NCI-H2081 (cell line): ENCODE measurements at regions not wholly inside any gene's neighbourhood (a gene's known extent, or its start where the extent isn't known, plus 50 kb on each side); places are given as distances from the start of the nearest gene placed in this dataset.
"Not testable (repeated sequence)": the region's sequence is repeated elsewhere in the genome, so short reads cannot be mapped to it uniquely, and the experiment has no call there.

Experiments
- DNase-seq, 2 experiments: peaks; one replicate each; lab custom pipeline; 2025; lab: John Stamatoyannopoulos, UW

DNA sequence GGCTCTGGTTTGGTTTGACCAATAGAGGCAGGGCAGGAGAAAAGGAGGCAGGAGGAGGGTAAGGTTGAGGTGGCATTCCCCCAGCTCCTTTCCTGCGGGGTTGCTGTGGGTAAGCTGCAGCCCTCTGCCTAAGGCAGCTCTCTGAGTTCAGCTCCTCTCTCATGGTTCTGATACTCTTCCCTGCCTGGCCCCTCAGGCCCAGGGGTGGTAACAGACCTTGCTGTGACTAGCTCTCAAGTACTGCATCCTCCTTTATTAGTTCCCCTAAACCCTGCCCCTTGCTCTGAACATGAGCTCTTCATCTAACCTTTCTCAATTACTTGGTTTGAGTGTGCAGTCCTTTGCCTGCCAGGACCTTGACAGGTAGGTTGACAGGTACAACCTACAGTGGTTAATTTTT, 205.5 kb downstream of the SLC4A3 start:
- DNase-seq, result no peak

DNA sequence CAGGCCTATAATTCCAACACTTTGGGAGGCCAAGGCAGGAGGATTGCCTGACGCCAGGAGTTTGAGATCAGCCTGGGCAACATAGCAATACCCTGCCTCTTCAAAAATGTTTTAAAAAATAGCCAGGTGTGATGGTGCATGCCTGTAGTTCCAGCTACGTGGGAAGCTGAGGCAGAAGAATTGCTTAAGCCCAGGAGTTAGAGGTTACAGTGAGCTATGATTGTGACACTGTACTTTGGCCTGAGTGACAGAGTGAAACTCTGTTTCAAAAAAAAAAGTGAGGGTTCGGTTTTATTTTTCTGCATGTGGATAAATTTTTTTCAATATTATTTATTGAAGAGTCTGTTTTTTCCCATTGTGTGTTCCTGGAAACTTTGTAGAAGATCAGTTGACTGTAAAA, 208.1 kb downstream of the SLC4A3 start:
- DNase-seq, result no peak

DNA sequence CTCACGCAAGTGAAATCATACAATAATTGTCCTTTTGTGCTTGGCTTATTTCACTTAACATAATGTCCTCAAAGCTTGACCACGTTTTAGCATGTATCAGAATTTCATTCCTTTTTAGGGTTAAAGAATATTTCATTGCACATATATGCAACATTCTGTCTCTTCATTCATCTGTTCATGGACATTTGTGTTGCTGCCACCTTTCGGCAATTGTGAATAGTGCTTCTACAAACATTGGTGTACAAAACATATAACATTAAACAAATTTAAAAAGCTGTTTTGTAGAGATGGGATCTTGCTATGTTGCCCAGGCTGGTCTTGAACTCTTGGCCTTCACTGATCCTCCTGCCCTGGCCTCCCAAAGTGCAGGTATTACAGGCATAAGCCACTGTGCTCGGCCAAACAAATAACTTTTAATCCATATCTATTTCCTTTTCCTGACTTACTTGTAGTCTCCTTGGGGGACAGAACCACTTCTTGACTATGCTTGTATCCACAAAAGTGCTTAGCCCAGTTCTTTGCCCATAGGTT, 209.3 kb downstream of the SLC4A3 start:
- peak in 1 of 2 experiments; percentile 9 for DNase-seq

DNA sequence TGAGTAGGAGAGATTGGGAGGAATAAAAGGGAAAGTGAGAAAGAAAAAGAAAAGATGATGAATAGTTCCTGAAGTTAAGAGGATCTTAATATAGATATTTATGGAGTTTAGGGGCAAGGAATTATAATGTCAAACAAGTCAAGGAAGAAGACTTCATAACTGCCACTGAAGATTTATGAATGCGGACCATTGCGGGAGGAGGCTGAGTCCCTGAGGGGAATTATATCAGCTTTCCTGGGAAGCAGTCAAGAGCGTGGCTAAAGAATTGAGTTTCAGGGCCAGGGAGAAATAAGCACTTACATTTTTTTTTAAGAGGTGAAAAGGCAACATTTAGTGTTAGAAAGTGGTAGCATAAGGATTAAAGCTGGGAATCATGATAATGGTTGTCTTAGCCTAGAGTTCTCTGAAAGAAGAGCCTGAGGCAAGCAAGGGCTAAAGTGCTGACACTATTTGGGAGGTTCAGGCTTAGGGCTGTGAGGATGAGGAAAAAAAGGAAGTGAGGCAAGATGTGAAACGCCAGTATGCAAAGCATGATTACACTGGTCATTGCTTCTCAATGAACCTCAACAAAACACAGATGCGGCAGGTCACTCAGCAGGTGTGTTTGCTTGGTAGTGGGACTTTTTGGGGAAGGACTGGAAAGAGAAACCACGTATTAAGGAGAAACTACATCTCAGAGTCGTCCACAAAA, 217.1 kb downstream of the SLC4A3 start:
- no peak for DNase-seq

DNA sequence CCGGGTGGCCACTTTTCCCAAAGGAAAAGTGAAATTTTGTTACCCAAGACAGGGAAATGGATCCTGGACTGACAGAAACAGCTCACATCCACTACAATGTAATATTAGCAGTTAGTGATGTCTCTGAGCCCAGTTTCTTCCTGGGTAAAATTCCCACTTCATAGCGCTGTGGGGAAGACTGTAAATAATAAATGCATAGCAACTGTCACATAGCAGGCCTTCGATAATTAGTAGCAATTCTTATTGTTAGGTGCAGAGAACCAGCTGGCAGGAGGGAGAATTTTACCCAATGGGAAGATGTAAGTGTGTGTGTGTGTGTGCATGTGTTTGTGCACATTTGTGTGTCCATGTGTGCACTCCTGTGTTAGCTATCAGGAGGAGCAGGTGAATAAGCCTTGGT, 221.5 kb downstream of the SLC4A3 start:
- no peak for DNase-seq

DNA sequence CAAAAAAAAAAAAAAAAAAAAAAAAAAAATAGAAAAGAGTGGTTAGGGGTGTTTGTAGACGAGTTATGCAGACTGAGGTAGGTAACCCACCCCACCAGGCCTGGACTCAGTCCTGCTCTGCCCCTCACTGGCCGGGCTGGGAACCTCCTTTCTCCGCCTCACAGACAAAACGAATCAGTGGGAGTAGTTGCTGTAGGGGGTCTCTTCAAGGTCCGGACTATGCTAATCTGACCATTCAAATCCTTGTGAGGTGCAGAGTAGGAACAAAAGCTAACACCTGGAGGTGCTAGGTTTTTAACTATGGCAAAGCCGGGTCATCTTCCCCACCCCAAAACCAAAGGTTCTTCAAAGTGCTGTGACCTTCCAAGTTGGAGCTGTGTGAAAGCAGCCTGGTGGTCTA, 223.7 kb downstream of the SLC4A3 start:
- no peak for DNase-seq

DNA sequence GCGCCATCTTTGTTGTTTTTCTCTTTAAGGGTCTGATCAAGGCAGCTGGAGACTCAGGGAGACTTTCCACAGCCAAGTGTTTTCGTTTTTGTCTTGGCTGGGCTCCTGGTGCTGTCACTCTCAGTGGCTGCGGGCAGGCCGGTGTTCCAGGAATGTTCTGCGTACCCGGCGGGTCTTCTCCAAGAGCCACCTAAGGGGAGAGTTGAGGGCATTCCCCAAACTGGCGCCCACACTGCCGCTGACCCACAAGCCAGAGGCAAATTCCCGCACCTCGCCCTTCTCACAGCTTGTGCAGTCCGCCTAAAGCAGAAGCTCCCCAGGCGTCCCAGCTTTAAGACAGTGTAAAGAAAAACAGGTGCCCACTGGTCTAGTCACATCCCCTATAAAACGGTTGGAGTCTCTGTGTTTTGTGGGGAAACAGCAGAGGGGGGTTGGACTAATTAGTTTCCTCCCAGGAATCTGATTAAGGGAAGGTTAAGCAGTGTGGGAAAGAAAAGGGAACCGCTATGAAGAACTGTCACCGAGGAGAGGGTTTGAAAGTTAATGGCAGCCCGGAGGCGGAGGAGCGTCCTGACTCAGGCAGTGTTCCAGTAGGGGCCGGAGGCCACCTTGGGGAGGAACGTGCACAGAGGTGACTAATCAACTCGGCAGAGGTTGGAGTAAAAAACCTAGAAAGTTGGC, 224.5 kb downstream of the SLC4A3 start:
- no peak for DNase-seq

DNA sequence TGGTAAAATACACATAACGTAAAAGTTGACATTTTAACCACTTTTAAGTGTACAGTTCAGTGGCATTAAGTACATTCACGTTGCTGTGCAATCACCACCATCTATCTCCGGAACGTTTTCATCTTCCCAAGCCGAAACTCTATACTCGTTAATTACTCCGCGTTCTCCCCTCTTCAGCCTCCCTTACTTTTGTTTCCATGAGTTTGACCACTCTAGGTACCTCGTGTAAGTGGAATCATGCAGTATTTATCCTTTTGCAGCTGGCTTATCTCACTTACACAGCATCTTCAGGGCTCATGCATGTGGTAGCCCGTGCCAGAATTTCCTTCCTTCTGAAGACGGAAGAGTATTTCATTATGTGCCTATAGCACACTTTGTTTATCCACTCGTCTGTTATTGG, 225.2 kb downstream of the SLC4A3 start:
- DNase-seq, result no peak

DNA sequence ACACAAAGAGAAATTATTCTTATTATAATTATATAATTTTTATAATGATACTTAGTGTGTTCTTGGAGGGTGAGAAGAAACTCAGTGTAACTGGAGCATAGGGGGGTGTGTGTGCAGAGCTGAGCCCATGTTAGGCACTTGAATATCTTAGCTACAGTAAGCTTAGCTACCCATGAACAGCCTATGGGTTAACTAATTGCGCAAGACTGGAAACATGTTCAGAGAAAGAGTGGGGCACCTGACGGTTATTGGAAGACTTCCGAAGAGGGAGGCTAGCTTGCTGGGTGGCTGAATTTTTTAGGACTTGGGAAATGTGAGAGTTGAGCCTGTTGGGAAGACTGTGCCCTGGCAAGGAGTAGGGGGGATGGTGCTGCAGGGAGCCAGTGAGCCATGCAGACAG, 229.2 kb downstream of the SLC4A3 start:
- DNase-seq, result no peak

DNA sequence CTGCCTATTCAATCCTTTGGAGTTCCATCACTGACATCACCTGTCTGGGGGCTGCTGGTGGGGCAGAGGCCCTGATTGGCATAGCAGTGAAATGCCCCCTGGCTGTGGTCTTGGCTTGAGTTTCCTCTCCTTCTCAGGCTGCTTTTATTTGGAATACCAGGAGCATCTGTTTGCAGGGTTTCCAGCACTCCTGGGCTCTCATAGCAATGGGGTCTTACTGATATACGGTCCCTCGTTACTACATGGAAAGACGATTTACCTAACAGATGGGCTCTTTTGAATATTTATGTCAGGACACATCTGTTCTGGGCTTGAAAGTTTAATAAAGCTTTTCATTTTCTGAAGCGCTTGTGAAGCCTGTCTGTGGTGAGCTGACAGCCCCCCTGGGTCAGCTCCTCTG, 230.3 kb downstream of the SLC4A3 start:
- DNase-seq, result no peak

DNA sequence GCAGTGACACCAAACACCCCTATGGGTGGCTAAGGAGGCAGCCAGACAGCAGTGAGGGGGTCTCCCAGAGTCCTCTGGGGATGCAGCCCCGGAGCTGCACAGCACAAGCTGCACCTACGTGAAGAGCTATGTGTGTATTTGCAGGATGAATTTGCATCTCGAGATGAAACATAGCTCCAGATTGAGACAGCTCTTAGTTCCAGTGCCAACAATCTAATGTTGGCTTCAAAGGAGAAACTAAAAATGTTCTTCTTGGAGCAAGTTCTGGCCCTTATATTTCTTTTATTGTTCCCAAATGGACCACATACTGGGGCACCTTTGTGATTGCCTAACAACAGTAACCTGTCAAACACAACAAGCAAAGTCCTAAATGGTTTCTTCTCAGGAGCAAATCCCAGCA, 233.9 kb downstream of the SLC4A3 start:
- DNase-seq, result no peak

DNA sequence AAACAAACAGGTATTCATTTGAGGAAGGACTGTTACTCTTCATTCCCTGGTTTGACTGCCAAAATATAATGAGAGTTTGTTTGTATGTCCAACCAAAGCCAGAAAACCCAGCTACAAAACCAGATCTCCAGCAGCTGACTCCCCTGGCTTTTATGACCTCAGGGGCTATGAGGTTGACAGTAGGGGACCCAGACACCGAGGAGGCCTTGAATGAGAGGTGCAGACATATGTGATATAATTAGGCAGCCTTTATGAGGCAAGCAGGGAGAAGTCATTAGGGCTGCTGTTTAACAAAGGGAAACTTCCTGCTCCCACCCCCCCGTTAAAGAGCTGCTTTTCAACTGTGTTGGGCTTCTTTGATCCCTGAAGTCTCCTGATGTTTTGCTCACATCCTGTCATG, 236.7 kb downstream of the SLC4A3 start:
- DNase-seq, result peak; percentile 2 to 50

DNA sequence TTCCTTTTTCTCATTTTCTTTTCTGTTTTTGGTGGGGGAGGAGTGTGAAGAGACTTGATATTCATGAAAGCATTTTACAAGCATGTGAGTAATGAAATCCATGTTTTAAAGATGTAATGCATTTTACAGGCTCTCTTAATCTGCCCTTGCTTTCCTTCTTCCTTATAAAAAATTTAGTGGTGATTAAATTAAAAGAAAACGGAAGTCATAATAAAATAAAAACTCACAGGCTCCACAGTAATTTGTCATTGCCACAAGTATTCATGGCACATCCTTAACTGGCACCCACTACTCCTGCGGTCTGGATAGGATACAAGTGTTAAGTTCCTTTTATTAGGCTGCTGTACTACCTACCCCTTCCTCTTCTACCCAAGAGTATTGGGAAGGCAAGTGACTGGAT, 241.2 kb downstream of the SLC4A3 start:
- DNase-seq, result no peak

DNA sequence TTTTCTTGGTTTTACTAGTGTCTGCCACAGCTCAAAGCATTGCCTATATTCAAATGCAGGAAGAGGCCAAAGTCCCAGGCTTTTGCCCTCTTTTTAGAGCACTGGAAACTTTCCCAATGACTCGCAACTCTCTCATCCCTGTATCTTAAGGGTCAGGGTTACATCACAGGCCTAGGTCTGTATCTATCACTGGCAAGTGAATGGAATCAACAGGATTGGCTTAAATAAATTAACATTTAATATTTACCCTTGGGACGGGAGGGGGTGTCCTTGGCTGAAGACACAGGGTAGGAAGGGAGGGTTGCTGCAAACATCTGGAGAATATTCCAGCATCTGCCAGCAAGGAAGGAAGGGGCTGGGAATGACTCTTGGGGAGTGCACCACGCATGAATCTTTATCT, 242.6 kb downstream of the SLC4A3 start:
- no peak for DNase-seq

DNA sequence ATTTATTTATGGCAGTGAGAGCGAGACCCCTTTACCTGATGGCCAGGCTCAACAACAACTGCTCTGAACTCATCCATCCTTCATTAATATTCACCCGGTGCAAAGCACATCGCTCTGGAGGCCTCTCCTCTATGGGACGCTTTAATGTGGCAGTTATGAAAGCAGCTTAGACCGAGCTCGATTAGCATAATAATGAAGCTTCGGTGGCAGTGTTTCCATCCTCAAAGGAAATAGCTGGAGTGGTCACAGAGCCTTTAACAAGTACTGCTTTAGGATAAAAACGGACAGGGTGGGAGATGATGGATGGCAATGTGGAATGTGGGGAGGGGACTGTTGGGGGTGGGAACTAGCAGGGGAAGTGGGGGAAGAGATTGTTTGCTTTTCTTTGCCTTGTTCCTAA, 243.9 kb downstream of the SLC4A3 start:
- DNase-seq, result no peak

DNA sequence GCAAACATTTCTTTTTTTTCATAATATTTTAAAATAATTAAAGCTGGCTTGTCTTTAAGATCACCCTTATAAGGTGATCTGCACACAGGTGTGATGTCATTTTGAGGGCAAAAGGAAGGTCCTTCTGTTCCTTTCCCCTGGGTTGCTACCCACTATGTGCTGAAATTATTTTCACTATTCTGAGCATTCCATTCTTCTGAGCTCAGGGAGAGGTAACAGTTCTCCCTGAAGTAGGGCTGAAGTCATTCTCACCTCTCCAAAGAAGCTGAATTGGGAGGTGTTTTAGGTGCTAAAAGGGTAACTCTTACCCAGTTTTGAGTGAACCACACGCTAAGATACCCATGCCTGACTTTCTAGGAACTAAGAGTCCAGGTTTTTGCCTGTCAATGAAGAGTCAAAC, 247.6 kb downstream of the SLC4A3 start:
- no peak for DNase-seq

DNA sequence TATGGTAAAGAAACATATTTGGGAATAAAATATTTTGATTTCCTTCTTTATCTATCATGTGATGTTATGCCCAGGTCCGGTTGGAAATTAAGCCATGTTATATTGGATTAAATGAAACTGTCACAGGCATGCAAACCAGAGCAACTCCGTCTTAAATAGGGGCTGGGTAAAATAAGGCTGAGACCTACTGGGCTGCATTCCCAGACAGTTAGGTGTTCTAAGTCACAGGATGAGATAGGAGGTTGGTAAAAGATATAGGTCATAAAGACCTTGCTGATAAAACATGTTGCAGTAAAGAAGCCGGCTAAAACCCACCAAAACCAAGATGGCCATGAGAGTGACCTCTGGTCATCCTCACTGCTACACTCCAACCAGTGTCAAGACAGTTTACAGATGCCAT, 248.6 kb downstream of the SLC4A3 start:
- DNase-seq, result not testable (repeated sequence)

DNA sequence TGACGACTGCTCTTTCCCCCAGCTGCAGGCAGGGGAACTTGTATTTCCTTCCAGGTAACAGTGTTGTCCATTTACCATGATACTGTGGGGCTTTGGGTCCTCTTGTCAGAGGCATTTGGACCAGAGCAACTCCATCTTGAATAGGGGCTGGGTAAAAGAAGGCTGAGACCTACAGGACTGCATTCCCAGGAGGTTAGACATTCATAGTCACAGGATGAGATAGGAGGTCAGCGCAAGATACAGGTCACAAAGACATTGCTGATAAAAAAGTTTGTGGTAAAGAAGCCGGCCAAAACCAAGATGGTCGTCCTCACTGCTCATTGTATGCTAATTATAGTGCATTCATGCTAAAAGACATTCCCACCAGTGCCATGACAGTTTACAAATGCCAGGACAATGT, 249.5 kb downstream of the SLC4A3 start:
- DNase-seq, result no peak

DNA sequence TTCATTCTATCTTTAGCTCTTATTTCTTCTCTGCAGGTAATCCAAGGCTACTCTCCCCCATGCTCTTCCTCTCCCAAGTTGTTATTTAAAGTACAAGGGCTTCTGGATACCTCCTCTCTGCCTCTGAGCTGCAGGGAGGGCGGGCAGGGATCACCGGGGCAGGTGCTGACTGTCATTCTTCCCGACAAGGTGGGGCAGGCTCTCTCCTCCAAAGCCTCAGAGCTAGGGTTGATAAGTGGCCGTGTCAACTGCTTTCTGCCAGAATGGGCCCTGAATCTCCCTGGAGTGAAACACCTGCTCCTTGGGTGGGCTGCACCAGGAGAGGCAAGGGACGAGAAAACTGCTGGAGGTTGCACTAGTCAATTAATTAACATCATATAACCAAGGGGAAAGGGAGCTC, 250.3 kb downstream of the SLC4A3 start:
- no peak for DNase-seq

DNA sequence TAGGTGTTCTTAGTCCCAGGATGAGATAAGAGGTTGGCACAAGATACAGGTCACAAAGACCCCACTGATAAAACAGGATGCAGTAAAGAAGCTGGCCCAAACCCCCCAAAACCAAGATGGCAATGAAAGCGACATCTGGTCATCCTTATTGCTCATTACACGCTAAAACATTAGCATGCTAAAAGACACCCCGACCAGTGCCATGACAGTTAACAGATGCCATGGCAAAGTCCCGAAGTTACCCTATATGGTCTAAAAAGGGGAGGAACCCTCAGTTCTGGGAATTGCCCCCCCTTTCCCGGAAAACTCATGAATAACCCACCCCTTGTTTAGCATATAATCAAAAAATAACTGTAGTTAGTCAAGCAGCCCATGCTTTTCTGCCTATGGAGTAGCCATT, 251.1 kb downstream of the SLC4A3 start:
- DNase-seq, result no peak

DNA sequence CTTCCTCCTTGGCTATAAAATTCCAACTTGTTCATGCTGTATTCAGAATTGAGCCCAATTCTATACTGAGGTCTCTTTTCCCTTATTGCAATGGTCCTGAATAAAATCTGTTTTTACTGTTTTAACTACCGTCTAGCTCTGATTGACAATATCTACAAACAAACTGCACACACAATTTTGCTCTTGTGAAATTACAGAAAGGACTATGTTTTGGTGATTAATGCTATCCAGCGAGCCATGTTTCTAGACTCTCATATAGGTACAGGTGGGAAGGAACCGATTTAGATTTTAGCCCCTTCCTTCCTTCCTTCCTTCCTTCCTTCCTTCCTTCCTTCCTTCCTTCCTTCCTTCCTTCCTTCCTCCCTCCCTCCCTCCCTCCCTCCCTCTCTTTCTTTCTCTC, 254.4 kb downstream of the SLC4A3 start:
- DNase-seq, result no peak

DNA sequence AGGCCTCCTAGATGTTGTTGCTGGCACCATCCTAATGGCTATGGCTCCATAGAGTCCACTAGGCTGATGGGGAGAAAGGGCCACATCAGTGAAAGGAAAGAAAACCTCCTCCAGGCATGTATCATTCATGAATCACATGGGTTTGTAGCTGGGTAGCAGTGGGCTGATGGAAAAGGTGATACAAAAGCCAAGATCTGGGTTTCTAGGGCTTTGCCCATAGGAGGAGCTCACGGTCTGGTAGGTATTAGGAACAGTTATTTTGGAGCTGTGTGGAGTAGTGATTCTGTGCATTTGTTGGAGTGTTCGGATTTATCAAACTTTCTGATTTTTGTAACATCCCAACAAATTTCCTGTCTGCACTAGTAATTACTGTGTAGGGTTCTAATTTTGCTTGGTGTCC, 259.2 kb downstream of the SLC4A3 start:
- DNase-seq, result no peak

DNA sequence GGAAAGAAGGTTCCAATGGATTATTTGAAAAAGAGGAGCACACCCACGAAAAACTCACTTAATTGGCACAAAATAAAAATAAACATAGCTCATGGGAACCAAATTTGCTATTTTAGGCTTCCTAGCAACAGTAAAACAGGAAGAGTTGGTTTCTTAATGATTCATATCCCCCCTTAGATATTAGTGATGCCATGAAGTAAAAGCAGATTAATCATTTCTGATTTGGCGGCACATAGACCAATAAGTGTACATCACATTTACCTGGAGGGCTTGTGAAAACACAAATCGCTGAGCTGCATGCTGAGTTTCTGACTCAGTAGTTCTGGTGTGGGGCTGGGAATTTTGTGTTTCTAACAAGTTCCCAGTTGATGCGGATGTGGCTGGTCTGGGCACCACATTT, 260.4 kb downstream of the SLC4A3 start:
- no peak for DNase-seq

DNA sequence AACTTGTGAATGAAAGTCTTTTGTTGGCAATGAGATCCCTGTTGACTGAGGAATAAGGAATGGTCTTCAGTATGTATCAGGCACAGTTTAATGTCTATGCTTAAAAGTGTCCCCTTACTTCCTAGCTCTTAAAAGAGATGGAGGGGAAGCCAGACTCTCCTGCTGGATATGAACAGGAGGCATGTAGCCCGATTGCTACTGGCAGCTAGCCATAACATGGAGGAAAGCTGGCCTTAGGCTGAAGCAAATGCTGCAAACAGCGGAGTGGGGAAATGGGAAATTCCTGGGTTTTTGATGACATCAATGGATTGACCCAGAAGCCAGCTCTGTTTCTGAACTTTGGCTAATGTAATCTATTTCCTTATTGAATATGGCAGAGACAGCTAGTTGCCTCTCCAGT, 266.1 kb downstream of the SLC4A3 start:
- no peak for DNase-seq
